ENCODE measurements at regions not wholly inside any gene's neighbourhood (a gene's known extent, or its start where the extent isn't known, plus 50 kb on each side); places are given as distances from the start of the nearest gene placed in this dataset.
A peak's percentile ranks its signal among the peaks of the same experiment; 100 is the strongest.

DNA sequence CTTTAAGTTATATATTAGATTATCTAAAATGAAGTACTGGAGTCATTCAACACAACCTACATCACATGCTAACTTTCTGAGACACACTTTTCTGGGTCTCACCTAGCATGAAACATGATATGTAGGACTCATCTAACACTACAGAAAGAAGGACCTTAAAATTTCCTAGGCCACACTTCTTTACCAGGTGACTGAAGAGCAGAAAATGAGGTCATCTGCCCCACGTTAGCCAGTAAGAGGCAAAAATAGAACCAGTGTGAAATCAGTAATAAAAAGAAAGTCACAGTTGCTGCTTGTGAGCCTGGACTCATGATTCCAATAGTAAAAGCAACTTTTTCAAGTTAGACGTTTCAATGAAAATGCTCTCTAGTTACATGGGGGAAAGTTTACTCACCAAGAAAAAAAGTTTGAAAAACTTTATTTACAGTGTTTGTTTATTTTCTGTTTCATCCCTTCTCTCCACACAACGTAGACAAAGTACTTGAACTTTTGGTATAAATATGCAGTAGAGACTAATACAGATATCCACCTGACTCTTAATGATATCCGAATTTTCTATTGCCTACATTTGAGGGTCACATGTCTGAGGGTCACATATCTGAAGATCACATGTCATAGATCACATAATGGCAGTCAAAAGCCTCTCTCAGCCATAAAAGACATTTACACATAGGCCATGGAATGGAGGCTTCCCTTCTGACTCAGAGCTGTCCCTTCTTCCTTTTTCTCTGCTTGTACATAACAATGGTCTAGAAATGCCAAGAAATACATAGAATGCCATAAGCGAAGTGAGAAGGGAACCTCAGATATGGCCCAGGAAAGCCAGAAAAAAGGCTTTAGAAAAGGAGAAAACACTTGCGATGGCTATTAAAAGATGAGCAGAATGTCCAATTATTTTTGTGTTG, 362.9 kb downstream of the ZEB2 start:
- Histone ChIP-seq H3K79me2 (ENCODE audit: low read depth) (no peaks in the 10 kb centered on the region), H3K4me2 (no peak overlapping the region), H3K27me3 (no peaks in the 10 kb centered on the region), H3K27ac (no peak overlapping the region), H3K9me3 (ENCODE audit: low read depth) (no peaks in the 10 kb centered on the region), H2AFZ (replicated peaks) (no peak overlapping the region), H3K36me3 (no peaks in the 10 kb centered on the region), H4K20me1 (ENCODE audit: low read depth) (no peaks in the 10 kb centered on the region), H3F3A (ENCODE audit: low read depth) (no peaks in the 10 kb centered on the region), H3K4me1 (peaks cover 7% of the 10 kb centered on the region), H3K4me3 (no peak overlapping the region), H3K9ac (no peak overlapping the region)
- H3K4me1 Mint-ChIP-seq: no peaks in the 10 kb centered on the region
- no peaks in the 10 kb centered on the region for H3K9me3 Mint-ChIP-seq
- H3K27ac Mint-ChIP-seq: no peak overlapping the region
- H3K36me3 Mint-ChIP-seq: no peaks in the 10 kb centered on the region
- no peak overlapping the region for H3K4me3 Mint-ChIP-seq
- no peak for DNase-seq (ENCODE audit: low spot score)
- TF ChIP-seq EZH2 (IDR thresholded peaks at IDR 0.05): no peak
- TF ChIP-seq EZH2phosphoT487 (IDR thresholded peaks at IDR 0.05): no peak
- TF ChIP-seq, protein P1, sequence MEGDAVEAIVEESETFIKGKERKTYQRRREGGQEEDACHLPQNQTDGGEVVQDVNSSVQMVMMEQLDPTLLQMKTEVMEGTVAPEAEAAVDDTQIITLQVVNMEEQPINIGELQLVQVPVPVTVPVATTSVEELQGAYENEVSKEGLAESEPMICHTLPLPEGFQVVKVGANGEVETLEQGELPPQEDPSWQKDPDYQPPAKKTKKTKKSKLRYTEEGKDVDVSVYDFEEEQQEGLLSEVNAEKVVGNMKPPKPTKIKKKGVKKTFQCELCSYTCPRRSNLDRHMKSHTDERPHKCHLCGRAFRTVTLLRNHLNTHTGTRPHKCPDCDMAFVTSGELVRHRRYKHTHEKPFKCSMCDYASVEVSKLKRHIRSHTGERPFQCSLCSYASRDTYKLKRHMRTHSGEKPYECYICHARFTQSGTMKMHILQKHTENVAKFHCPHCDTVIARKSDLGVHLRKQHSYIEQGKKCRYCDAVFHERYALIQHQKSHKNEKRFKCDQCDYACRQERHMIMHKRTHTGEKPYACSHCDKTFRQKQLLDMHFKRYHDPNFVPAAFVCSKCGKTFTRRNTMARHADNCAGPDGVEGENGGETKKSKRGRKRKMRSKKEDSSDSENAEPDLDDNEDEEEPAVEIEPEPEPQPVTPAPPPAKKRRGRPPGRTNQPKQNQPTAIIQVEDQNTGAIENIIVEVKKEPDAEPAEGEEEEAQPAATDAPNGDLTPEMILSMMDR (IDR thresholded peaks at IDR 0.05): no peak
- no peaks in the 10 kb centered on the region for H3K27me3 Mint-ChIP-seq (ENCODE audit: insufficient read depth, low read depth)

DNA sequence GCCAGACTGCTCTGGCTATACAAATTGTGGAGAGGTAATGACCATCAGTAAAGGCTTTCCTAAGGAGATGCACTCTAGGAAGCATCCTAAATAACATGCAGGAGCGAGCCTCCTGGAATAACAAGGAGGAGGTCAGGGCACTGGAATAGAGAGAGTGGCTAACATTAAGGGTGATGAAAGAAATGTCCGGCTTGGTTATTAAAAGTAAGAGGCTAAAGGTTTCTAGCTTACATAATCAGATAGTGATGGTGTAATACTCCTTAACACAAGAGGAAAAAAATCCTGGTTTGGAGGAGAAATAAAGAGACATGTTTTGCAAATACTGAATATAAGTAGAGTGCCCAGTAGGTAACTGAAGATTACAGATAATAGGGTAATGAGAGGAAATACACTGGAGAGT, 365.7 kb downstream of the ZEB2 start:
- Histone ChIP-seq H3K36me3 (no peaks in the 10 kb centered on the region), H3K4me2 (no peak overlapping the region), H3K9me3 (ENCODE audit: low read depth) (no peaks in the 10 kb centered on the region), H3K27me3 (no peaks in the 10 kb centered on the region), H3K9ac (no peak overlapping the region), H3K79me2 (ENCODE audit: low read depth) (no peaks in the 10 kb centered on the region), H3F3A (ENCODE audit: low read depth) (no peaks in the 10 kb centered on the region), H2AFZ (replicated peaks) (no peak overlapping the region), H3K4me1 (peaks cover 7% of the 10 kb centered on the region), H3K4me3 (no peak overlapping the region), H4K20me1 (ENCODE audit: low read depth) (no peaks in the 10 kb centered on the region), H3K27ac (no peak overlapping the region)
- Mint-ChIP-seq H3K36me3 (no peaks in the 10 kb centered on the region), H3K27ac (no peak overlapping the region), H3K4me3 (no peak overlapping the region), H3K27me3 (ENCODE audit: insufficient read depth, low read depth) (no peaks in the 10 kb centered on the region), H3K4me1 (no peaks in the 10 kb centered on the region), H3K9me3 (no peaks in the 10 kb centered on the region)
- DNase-seq (ENCODE audit: low spot score): no peak
- TF ChIP-seq, protein P1 (IDR thresholded peaks at IDR 0.05): no peak
- TF ChIP-seq EZH2phosphoT487 (IDR thresholded peaks at IDR 0.05): no peak
- TF ChIP-seq EZH2 (IDR thresholded peaks at IDR 0.05): no peak

DNA sequence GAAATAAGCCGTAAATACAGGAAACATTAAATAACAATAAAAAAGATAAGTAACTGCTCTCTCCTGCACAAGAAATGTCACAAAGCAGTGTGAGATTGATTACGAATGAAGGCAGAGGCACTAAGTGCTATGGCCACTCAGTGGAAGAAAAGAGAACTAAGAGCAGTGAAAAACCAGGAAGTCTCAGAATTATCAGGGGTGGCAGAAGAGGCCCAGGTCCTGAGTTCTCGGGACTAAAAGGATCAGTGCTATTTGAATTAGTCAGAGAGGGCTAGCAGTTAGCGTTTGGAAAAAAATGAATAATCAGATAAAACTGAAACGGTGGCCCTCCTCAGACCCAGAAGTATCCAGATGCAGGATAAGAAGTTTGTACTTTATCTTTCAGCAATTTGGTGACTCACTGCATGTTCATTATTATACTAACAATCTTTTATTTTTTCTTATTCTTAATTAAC, 367.1 kb downstream of the ZEB2 start:
- H3K27me3 Mint-ChIP-seq (ENCODE audit: insufficient read depth, low read depth): no peaks in the 10 kb centered on the region
- no peaks in the 10 kb centered on the region for H3K9me3 Mint-ChIP-seq
- Histone ChIP-seq H3K9me3 (ENCODE audit: low read depth) (no peaks in the 10 kb centered on the region), H3K4me3 (no peak overlapping the region), H3K4me1 (peaks cover 7% of the 10 kb centered on the region), H2AFZ (replicated peaks) (no peak overlapping the region), H4K20me1 (ENCODE audit: low read depth) (no peaks in the 10 kb centered on the region), H3K27me3 (no peaks in the 10 kb centered on the region), H3K27ac (no peak overlapping the region), H3K9ac (no peak overlapping the region), H3K4me2 (no peak overlapping the region), H3K36me3 (no peaks in the 10 kb centered on the region), H3F3A (ENCODE audit: low read depth) (no peaks in the 10 kb centered on the region), H3K79me2 (ENCODE audit: low read depth) (no peaks in the 10 kb centered on the region)
- no peaks in the 10 kb centered on the region for H3K36me3 Mint-ChIP-seq
- peak; percentile 11 for DNase-seq (ENCODE audit: low spot score)
- no peak overlapping the region for H3K27ac Mint-ChIP-seq
- H3K4me1 Mint-ChIP-seq: no peaks in the 10 kb centered on the region
- no peak overlapping the region for H3K4me3 Mint-ChIP-seq
- no peak for TF ChIP-seq EZH2 (IDR thresholded peaks at IDR 0.05)

DNA sequence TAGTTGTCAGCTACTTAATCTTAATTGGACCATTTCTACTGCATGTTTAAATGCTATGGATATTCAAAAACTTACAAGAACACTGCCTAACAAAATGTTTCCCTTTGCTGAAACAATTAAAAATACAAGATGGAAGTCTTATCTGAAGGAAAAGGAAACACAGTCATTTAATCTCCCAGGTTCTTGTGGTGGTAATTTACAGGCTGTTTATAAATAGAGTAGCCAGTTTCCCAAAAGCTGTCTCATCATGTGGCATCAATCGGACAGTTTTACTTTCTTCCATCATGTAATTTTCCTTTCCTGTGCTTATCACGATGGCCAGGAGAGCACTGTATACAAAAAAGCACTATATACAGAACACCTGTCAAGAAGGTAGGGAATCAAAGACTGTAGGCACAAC, 368.1 kb downstream of the ZEB2 start:
- no peaks in the 10 kb centered on the region for H3K4me1 Mint-ChIP-seq
- no peak overlapping the region for H2AFZ ChIP-seq (replicated peaks)
- no peak overlapping the region for H3K27ac ChIP-seq
- H3K9me3 ChIP-seq (ENCODE audit: low read depth): no peaks in the 10 kb centered on the region
- H3K9me3 Mint-ChIP-seq: no peaks in the 10 kb centered on the region
- no peak for DNase-seq (ENCODE audit: low spot score)
- no peak overlapping the region for H3K4me2 ChIP-seq
- H3K27me3 ChIP-seq: no peaks in the 10 kb centered on the region
- no peaks in the 10 kb centered on the region for H3K36me3 ChIP-seq
- H3K27ac Mint-ChIP-seq: no peak overlapping the region
- no peak overlapping the region for H3K4me3 Mint-ChIP-seq
- no peak for TF ChIP-seq EZH2phosphoT487 (IDR thresholded peaks at IDR 0.05)
- TF ChIP-seq, protein P1 (IDR thresholded peaks at IDR 0.05): no peak
- no peak for TF ChIP-seq EZH2 (IDR thresholded peaks at IDR 0.05)
- H3F3A ChIP-seq (ENCODE audit: low read depth): no peaks in the 10 kb centered on the region
- H3K4me3 ChIP-seq: no peak overlapping the region
- no peaks in the 10 kb centered on the region for H3K27me3 Mint-ChIP-seq (ENCODE audit: insufficient read depth, low read depth)
- no peaks in the 10 kb centered on the region for H3K36me3 Mint-ChIP-seq
- no peaks in the 10 kb centered on the region for H4K20me1 ChIP-seq (ENCODE audit: low read depth)
- H3K79me2 ChIP-seq (ENCODE audit: low read depth): no peaks in the 10 kb centered on the region
- H3K9ac ChIP-seq: no peak overlapping the region
- peaks cover 7% of the 10 kb centered on the region for H3K4me1 ChIP-seq

Measured in neural progenitor cell (in vitro differentiated cells).